Peyer's patch (tissue), 4 donors: ENCODE measurements at regions not wholly inside any gene's neighbourhood (a gene's known extent, or its start where the extent isn't known, plus 50 kb on each side); places are given as distances from the start of the nearest gene placed in this dataset.

Source experiments
- CTCF ChIP-seq, 6 experiments: fragments of 450-650 bp in 4 of 6; fragments of 200-600 bp in 2 of 6; sonication (generic) in 1 of 6; IDR thresholded peaks; one replicate each; pipeline ENCODE4 v1.5.1; 2017 to 2019; ENCODE audit warnings: antibody characterized with exemption in 6 of 6, mild to moderate bottlenecking in 3 of 6, moderate library complexity in 1 of 6
- POLR2A ChIP-seq, 2 donors: fragments of 450-650 bp; IDR thresholded peaks; one replicate each; pipeline ENCODE4 v1.5.1; 2017; ENCODE audit warnings: antibody characterized with exemption in 2 of 2, mild to moderate bottlenecking in 2 of 2, moderate library complexity in 2 of 2

DNA sequence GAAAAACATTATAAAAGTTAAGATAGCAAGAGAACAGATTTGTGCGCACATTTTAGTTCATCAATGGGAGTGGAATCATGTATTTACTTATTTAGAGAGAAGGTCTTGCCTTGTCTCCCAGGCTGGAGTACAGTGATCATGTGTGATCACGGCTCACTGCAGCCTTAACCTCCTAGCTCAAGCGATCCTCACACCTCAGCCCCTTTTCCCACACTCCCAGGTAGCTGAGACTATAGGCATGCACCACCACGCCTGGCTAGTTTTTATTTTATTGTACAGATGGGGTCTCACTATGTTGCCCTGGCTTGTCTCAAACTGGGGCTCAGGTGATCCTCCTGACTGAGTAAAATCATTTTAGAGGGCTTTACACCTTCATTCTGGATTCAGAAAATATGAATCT is 72.3 kb upstream of the ADGRF1 start:
- TF ChIP-seq POLR2A (IDR thresholded peaks at IDR 0.05) (no peak), CTCF (IDR thresholded peaks at IDR 0.05) (no peak)
